Suppressor macrophage treated with lipopolysaccharide for 4 hours (primary cell): ENCODE measurements at regions not wholly inside any gene's neighbourhood (a gene's known extent, or its start where the extent isn't known, plus 50 kb on each side); places are given as distances from the start of the nearest gene placed in this dataset.

Experiments used
- DNase-seq: peaks from one replicate; pipeline ENCODE4 v3.0.0-alpha.2; 2020

- DNase-seq: no peak
These were observed 105.1 kb downstream of the TRMT11 start for GRCh38 chr6:126091466-126091865.

GRCh38 chr6:126093108-126093507 is 106.8 kb downstream of the TRMT11 start:
- DNase-seq: no peak

- no peak for DNase-seq
These were observed 108.1 kb downstream of the TRMT11 start for GRCh38 chr6:126094411-126094810.

GRCh38 chr6:126100386-126100785 is 114.0 kb downstream of the TRMT11 start:
- DNase-seq: no peak

- no peak for DNase-seq
These were observed 116.0 kb downstream of the TRMT11 start for GRCh38 chr6:126102358-126102757.

GRCh38 chr6:126103993-126104392 is 117.7 kb downstream of the TRMT11 start:
- DNase-seq: no peak

- DNase-seq: no peak
These were observed 121.3 kb downstream of the TRMT11 start for GRCh38 chr6:126107475-126108166.

GRCh38 chr6:126110512-126111270 is 124.4 kb downstream of the TRMT11 start:
- no peak for DNase-seq

GRCh38 chr6:126111327-126111726 is 125.0 kb downstream of the TRMT11 start:
- no peak for DNase-seq

GRCh38 chr6:126112171-126112632 is 125.9 kb downstream of the TRMT11 start:
- no peak for DNase-seq

GRCh38 chr6:126113261-126113660 is 126.9 kb downstream of the TRMT11 start:
- no peak for DNase-seq

- DNase-seq: no peak
These were observed 130.9 kb downstream of the TRMT11 start for GRCh38 chr6:126117251-126117650.

GRCh38 chr6:126118058-126118755 is 131.9 kb downstream of the TRMT11 start:
- DNase-seq: no peak

- no peak for DNase-seq
These were observed 132.6 kb downstream of the TRMT11 start for GRCh38 chr6:126118936-126119335.

- no peak for DNase-seq
These were observed 136.9 kb downstream of the TRMT11 start for GRCh38 chr6:126123226-126123625.

- DNase-seq: no peak
These were observed 141.3 kb downstream of the TRMT11 start for GRCh38 chr6:126127659-126128058.

- no peak for DNase-seq
These were observed 144.9 kb downstream of the TRMT11 start for GRCh38 chr6:126131246-126131645.

GRCh38 chr6:126133984-126134383 is 147.6 kb downstream of the TRMT11 start:
- no peak for DNase-seq

- no peak for DNase-seq
These were observed 148.2 kb downstream of the TRMT11 start for GRCh38 chr6:126134491-126134890.

- no peak for DNase-seq
These were observed 153.7 kb downstream of the TRMT11 start for GRCh38 chr6:126140015-126140414.

GRCh38 chr6:126143761-126144251 is 157.5 kb downstream of the TRMT11 start:
- DNase-seq: no peak

GRCh38 chr6:126145351-126145750 is 159.0 kb downstream of the TRMT11 start:
- DNase-seq: no peak

- no peak for DNase-seq
These were observed 161.0 kb downstream of the TRMT11 start for GRCh38 chr6:126147291-126147815.
